ENCODE measurements at regions not wholly inside any gene's neighbourhood (a gene's known extent, or its start where the extent isn't known, plus 50 kb on each side); places are given as distances from the start of the nearest gene placed in this dataset.

DNA sequence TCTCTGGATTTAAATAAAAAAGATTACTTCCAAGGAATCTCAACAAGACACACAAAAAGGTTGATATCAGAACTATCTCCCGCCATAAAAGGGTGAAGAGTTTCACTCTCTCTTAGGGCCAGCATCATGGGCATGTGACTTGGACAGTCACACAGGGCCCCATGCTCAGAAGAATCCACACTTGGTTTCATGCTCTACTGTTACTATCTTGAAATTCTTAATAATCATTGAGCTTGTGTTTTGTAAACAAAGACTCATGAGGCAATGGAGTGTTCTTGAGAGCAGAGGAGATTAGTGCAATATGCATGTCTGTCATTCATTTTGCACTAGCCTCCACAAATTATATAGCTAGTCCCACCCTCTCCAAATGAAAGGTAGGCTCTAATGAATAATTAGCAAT is 58.4 kb downstream of the HMHB1 start:
- peaks cover 35% of the 10 kb centered on the region for H3K4me1 ChIP-seq (ENCODE audit: insufficient read depth, low read length)
- H3K4me3 ChIP-seq (ENCODE audit: low read length): no peak overlapping the region
- no peaks in the 10 kb centered on the region for H3K9me3 ChIP-seq (ENCODE audit: insufficient read depth, low read depth, low read length)
- no peak overlapping the region for H3K9ac ChIP-seq (ENCODE audit: low read depth, low read length)
- H3K27me3 ChIP-seq (ENCODE audit: insufficient read depth, low read length): no peaks in the 10 kb centered on the region
- no peaks in the 10 kb centered on the region for H3K36me3 ChIP-seq (ENCODE audit: insufficient read depth, low read depth, low read length)
- H3K27ac ChIP-seq (ENCODE audit: low read length): no peak overlapping the region

DNA sequence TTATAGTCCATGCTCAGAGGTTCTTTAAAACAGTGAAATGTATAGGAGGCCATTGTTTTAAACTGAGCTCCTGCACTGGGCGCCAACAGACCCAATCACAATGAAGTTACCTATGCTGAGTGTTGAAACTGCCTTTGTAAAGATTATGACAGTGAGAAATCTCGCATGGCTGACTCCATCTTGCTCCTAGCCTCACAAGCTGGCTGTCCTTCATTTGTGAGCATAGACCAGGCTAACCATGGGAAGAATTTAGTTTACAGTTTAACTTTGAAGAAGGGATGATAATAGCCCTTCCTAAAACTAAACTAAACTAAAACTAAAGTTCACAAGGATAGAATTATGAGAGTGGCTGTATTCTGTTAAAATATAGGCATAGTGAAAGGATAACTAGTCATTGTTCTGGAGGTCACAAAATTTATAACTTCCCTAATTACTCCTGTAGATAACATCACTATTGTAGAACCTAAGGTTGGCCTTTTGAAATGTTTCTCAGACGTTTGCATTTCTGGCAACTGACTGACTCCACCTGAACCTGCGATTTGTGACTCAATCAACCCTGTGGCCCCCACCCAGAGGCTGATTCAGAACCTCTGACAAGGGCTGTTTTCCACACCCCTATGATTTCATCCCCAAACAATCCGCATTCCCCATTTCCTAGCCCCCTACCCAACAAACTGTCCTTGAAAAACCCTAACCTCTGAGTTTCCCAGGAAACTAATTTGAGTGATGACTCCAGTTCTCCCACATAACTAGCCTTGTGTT is 59.1 kb downstream of the HMHB1 start:
- peak overlapping the region; percentile 16 for H3K27ac ChIP-seq (ENCODE audit: low read length)
- H3K27me3 ChIP-seq (ENCODE audit: insufficient read depth, low read length): no peaks in the 10 kb centered on the region
- peaks cover 35% of the 10 kb centered on the region for H3K4me1 ChIP-seq (ENCODE audit: insufficient read depth, low read length)
- H3K9ac ChIP-seq (ENCODE audit: low read depth, low read length): peak overlapping the region; percentile 44; the same call in 1 of the 2 replicates
- H3K4me3 ChIP-seq (ENCODE audit: low read length): no peak overlapping the region; the same call in 1 of the 2 replicates
- H3K36me3 ChIP-seq (ENCODE audit: insufficient read depth, low read depth, low read length): no peaks in the 10 kb centered on the region
- no peaks in the 10 kb centered on the region for H3K9me3 ChIP-seq (ENCODE audit: insufficient read depth, low read depth, low read length)

DNA sequence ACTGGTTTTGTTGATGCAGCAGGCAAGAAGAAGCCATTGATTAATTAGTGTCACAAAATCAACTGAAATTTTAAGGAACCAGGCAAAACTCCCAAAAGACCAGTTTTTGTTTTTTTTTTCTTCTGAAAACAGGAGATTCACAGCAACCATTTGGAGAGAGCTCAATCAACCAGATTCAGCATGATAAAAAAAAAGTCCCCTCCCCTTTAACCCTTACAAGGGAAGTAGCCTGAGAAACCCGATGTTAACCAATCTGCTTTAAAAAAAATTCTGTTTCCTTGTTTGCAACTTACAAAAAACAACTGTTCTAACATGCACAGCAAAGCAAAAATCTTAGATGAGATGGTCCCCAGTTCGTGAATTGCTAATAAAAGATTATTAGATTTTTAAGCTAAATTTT is 59.7 kb downstream of the HMHB1 start:
- Histone ChIP-seq H3K27me3 (ENCODE audit: insufficient read depth, low read length) (no peaks in the 10 kb centered on the region), H3K9me3 (ENCODE audit: insufficient read depth, low read depth, low read length) (no peaks in the 10 kb centered on the region), H3K9ac (ENCODE audit: low read depth, low read length) (peak overlapping the region; percentile 44; the same call in 1 of the 2 replicates), H3K27ac (ENCODE audit: low read length) (peak overlapping the region; percentile 16), H3K4me3 (ENCODE audit: low read length) (peak overlapping the region; percentile 36; the same call in 1 of the 2 replicates), H3K4me1 (ENCODE audit: insufficient read depth, low read length) (peaks cover 35% of the 10 kb centered on the region), H3K36me3 (ENCODE audit: insufficient read depth, low read depth, low read length) (no peaks in the 10 kb centered on the region)

DNA sequence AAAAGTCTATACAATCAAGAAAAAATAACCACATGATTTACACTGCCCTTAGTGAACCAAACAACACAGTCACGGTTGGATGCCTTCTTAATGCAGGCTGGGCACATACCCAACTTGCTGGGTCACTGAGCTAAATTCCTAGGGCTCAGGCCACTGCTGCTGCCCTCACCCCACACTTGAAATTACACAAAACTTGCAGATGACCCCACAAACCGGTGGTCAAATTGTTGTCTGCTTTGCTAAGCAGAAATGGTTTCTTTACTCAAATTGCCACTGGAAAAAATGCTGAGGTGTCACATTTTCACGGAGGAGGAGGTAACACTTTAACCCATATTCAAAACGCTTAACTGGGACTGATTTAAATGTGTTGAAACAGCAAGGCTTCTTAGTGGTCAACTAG is 62.4 kb downstream of the HMHB1 start:
- no peak overlapping the region for H3K9ac ChIP-seq (ENCODE audit: low read depth, low read length)
- H3K4me1 ChIP-seq (ENCODE audit: insufficient read depth, low read length): peaks cover 35% of the 10 kb centered on the region
- no peak overlapping the region for H3K27ac ChIP-seq (ENCODE audit: low read length)
- H3K4me3 ChIP-seq (ENCODE audit: low read length): no peak overlapping the region
- H3K36me3 ChIP-seq (ENCODE audit: insufficient read depth, low read depth, low read length): no peaks in the 10 kb centered on the region
- H3K9me3 ChIP-seq (ENCODE audit: insufficient read depth, low read depth, low read length): no peaks in the 10 kb centered on the region
- H3K27me3 ChIP-seq (ENCODE audit: insufficient read depth, low read length): no peaks in the 10 kb centered on the region

DNA sequence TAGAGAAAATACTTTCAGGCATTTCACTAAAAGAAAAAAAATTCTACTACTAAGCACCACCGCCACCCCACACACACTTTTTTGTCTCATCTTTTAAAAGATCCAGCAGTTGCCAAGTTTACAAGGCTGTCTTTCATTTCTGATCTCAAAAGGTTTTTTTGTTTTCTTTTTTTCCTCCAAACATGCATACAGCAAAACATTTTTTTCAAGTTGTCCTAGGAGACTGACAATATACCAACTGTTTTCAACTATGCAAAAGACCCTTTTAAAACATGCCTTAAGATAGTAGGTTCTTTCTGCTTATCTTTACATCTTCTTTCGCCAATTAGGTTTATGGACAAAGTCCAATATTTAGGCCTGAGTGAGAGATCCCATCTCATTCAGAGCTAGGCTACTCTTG is 65.2 kb downstream of the HMHB1 start:
- H3K27ac ChIP-seq (ENCODE audit: low read length): no peak overlapping the region
- no peaks in the 10 kb centered on the region for H3K36me3 ChIP-seq (ENCODE audit: insufficient read depth, low read depth, low read length)
- no peak overlapping the region for H3K9ac ChIP-seq (ENCODE audit: low read depth, low read length)
- no peak overlapping the region for H3K4me3 ChIP-seq (ENCODE audit: low read length)
- no peaks in the 10 kb centered on the region for H3K27me3 ChIP-seq (ENCODE audit: insufficient read depth, low read length)
- no peaks in the 10 kb centered on the region; the same call in 1 of the 2 replicates for H3K9me3 ChIP-seq (ENCODE audit: insufficient read depth, low read depth, low read length)
- peaks cover 18% of the 10 kb centered on the region for H3K4me1 ChIP-seq (ENCODE audit: insufficient read depth, low read length)

DNA sequence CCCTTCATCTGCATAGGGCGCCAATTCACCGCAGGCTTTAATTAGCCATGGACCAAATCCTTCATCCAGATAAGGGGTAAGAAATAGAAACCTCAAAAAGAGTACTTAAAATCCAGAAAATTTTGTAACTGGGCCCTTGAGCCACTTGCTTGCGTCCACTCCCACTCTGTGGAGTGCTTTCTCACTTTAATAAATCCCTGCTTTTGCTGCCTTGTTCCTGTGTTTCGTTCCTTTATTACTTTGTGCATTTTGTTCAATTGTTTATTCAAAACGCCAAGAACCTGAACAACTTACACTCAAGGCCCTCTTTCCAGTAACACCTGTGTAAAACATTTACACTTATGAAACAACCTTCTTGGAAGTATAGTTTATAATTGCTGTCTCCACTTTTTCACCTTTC is 66.5 kb downstream of the HMHB1 start:
- H3K9ac ChIP-seq (ENCODE audit: low read depth, low read length): no peak overlapping the region
- H3K4me3 ChIP-seq (ENCODE audit: low read length): no peak overlapping the region
- H3K4me1 ChIP-seq (ENCODE audit: insufficient read depth, low read length): peaks cover 7% of the 10 kb centered on the region; the same call in 1 of the 2 replicates
- no peaks in the 10 kb centered on the region; the same call in 1 of the 2 replicates for H3K9me3 ChIP-seq (ENCODE audit: insufficient read depth, low read depth, low read length)
- no peak overlapping the region for H3K27ac ChIP-seq (ENCODE audit: low read length)
- H3K27me3 ChIP-seq (ENCODE audit: insufficient read depth, low read length): no peaks in the 10 kb centered on the region
- no peaks in the 10 kb centered on the region for H3K36me3 ChIP-seq (ENCODE audit: insufficient read depth, low read depth, low read length)

DNA sequence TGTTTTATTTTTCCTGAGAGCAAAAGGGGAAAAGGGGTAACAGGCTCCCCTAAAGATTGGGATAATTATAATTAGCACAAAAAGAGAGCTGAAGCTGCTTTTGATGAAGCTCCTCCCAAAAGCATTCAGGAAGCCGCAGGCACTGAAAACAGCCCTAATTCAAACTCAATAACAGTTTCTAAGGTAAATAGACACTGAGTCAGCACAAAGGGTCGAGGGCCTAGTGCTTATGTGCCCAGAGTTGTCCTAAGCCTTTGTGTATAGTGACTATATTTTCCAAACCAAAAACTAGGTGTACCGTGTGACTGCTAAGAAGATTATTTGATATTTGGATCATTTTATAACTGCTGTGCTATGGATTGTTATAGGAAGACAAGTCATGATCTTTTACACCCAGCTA is 67.7 kb downstream of the HMHB1 start:
- H3K9ac ChIP-seq (ENCODE audit: low read depth, low read length): no peak overlapping the region
- H3K27me3 ChIP-seq (ENCODE audit: insufficient read depth, low read length): no peaks in the 10 kb centered on the region
- H3K4me3 ChIP-seq (ENCODE audit: low read length): no peak overlapping the region
- no peaks in the 10 kb centered on the region for H3K36me3 ChIP-seq (ENCODE audit: insufficient read depth, low read depth, low read length)
- no peak overlapping the region for H3K27ac ChIP-seq (ENCODE audit: low read length)
- H3K9me3 ChIP-seq (ENCODE audit: insufficient read depth, low read depth, low read length): no peaks in the 10 kb centered on the region; the same call in 1 of the 2 replicates
- peaks cover under 1% of the 10 kb centered on the region; the same call in 1 of the 2 replicates for H3K4me1 ChIP-seq (ENCODE audit: insufficient read depth, low read length)

DNA sequence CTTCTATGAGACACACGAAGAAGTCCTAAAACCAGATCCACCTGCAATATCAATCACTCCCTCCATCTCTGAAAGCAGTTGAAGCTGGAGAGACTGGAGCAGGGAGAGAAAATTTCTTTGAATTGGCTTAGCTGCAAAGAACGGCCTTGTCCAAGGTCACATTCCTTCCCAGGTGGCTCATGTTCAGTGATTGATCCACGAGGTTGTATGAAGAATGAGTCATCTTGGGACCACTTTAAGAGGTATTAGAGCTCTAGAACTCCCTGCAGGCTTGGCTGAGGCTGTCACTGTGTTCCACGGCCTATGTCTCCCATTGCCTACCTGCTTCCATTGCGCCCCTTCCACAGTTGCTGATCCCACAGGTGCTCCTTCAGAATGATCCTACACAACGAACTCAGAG is 68.2 kb downstream of the HMHB1 start:
- Histone ChIP-seq H3K4me1 (ENCODE audit: insufficient read depth, low read length) (no peaks in the 10 kb centered on the region; the same call in 1 of the 2 replicates), H3K9ac (ENCODE audit: low read depth, low read length) (no peak overlapping the region), H3K27me3 (ENCODE audit: insufficient read depth, low read length) (no peaks in the 10 kb centered on the region), H3K27ac (ENCODE audit: low read length) (no peak overlapping the region), H3K4me3 (ENCODE audit: low read length) (no peak overlapping the region), H3K9me3 (ENCODE audit: insufficient read depth, low read depth, low read length) (no peaks in the 10 kb centered on the region; the same call in 1 of the 2 replicates), H3K36me3 (ENCODE audit: insufficient read depth, low read depth, low read length) (no peaks in the 10 kb centered on the region)

DNA sequence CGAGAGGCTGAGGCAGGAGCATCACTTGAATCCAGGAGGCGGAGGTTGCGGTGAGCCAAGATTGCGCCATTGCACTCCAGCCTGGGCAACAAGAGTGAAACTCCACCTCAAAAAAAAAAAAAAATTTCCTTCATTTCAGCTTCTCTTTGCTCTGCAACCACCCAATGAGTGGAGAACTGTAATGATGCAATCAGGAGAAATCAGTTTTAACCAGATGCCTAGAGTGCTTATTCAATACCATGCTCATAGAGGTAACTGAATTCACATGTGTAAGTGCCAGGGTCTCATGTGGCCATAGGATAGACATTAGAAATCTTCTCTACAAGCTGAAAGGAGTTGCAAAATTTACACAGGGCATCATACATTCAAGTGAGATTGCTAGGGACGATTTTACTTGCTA is 70.6 kb downstream of the HMHB1 start:
- no peak overlapping the region for H3K27ac ChIP-seq (ENCODE audit: low read length)
- H3K9me3 ChIP-seq (ENCODE audit: insufficient read depth, low read depth, low read length): no peaks in the 10 kb centered on the region; the same call in 1 of the 2 replicates
- no peak overlapping the region for H3K9ac ChIP-seq (ENCODE audit: low read depth, low read length)
- no peaks in the 10 kb centered on the region for H3K27me3 ChIP-seq (ENCODE audit: insufficient read depth, low read length)
- no peaks in the 10 kb centered on the region for H3K36me3 ChIP-seq (ENCODE audit: insufficient read depth, low read depth, low read length)
- peaks cover 5% of the 10 kb centered on the region; the same call in 1 of the 2 replicates for H3K4me1 ChIP-seq (ENCODE audit: insufficient read depth, low read length)
- no peak overlapping the region for H3K4me3 ChIP-seq (ENCODE audit: low read length)

DNA sequence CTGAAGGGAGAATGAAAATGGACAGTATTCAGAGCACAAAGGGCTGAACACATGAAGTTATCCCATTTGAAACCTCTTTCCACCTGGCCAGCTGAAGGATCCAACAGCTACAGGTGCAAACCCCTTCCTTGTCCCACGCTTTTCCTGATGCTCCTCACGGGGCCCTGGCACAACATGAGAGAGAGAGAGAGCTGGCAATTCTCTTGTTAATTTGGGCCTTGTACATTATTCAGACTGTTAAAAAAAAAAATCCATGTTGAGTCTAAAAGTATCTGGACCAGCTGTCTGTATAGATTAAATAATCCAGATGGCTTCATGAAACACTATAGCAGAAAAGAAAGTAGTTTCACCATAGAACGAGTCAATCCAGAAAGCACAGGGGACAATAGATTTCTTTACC is 74.1 kb downstream of the HMHB1 start:
- no peak overlapping the region for H3K27ac ChIP-seq (ENCODE audit: low read length)
- no peak overlapping the region for H3K4me3 ChIP-seq (ENCODE audit: low read length)
- H3K27me3 ChIP-seq (ENCODE audit: insufficient read depth, low read length): no peaks in the 10 kb centered on the region
- no peaks in the 10 kb centered on the region; the same call in 1 of the 2 replicates for H3K9me3 ChIP-seq (ENCODE audit: insufficient read depth, low read depth, low read length)
- no peaks in the 10 kb centered on the region for H3K36me3 ChIP-seq (ENCODE audit: insufficient read depth, low read depth, low read length)
- H3K4me1 ChIP-seq (ENCODE audit: insufficient read depth, low read length): peaks cover 5% of the 10 kb centered on the region; the same call in 1 of the 2 replicates
- no peak overlapping the region for H3K9ac ChIP-seq (ENCODE audit: low read depth, low read length)

DNA sequence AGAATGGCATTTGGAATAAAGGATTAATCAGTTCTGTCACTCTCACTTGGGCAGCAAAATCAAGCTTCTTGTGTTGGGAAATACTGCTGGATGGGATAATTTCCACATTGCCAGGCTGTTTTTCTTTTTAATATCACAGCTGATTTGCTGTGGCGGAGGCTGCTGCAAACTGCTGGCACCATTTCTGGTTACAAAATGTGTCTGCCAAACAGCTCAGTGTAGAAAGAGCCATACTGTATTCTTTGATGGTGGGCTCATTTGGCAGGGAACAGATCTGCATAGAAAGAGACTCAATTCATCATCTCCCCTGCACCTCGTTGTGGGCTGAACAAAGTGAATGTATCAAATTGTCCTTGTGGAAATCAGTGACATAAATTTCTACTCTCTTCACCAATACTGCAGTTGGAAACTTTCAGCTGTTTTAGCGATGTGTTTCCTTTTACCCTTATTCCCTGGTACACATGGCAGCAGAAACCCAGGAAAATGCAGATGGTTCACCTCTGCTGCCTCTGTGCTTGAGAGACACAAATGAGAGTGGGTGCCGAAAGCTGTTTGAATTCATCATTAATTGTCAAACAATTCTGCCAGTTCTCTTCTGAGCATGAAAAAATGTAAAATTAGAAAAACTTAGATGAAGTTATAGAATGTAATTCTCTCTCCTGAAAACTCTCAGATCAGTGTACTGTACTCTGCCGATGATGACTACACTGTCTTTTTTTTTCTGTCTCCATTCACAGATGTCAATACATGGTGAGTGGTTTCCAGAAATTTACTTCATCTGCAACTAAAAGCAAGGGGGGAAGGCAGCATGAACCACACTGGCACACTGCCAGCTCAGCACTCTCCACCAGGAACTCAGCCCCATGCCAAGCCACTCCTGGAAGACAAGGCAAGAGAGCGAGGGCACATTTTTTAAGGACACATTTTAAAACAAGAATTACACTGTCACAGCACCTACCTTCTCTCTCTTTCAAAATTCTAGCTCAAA is 75.0 kb downstream of the HMHB1 start:
- H3K9ac ChIP-seq (ENCODE audit: low read depth, low read length): no peak overlapping the region
- no peaks in the 10 kb centered on the region for H3K9me3 ChIP-seq (ENCODE audit: insufficient read depth, low read depth, low read length)
- H3K4me3 ChIP-seq (ENCODE audit: low read length): no peak overlapping the region
- H3K4me1 ChIP-seq (ENCODE audit: insufficient read depth, low read length): peaks cover 5% of the 10 kb centered on the region; the same call in 1 of the 2 replicates
- H3K36me3 ChIP-seq (ENCODE audit: insufficient read depth, low read depth, low read length): no peaks in the 10 kb centered on the region
- H3K27ac ChIP-seq (ENCODE audit: low read length): no peak overlapping the region
- H3K27me3 ChIP-seq (ENCODE audit: insufficient read depth, low read length): no peaks in the 10 kb centered on the region

All from iPS-20b (cell line).